PC-3 (cell line): ENCODE measurements at regions not wholly inside any gene's neighbourhood (a gene's known extent, or its start where the extent isn't known, plus 50 kb on each side); places are given as distances from the start of the nearest gene placed in this dataset.

ENCODE experiments used
- EZH2 ChIP-seq: fragments of 300-600 bp; sonication (generic); IDR thresholded peaks from one replicate; pipeline ENCODE4 v1.6.1; 2017; ENCODE audit warnings: antibody characterized with exemption, mild to moderate bottlenecking, low read length; ENCODE audit not compliant: unreplicated experiment
- TF ChIP-seq, protein P1 (sequence below): fragments of 300-600 bp; sonication (generic); conservative IDR thresholded peaks from 2 replicates; pipeline ENCODE4 v1.5.1; 2017; ENCODE audit warnings: antibody characterized with exemption, low read depth, mild to moderate bottlenecking, low read length

DNA sequence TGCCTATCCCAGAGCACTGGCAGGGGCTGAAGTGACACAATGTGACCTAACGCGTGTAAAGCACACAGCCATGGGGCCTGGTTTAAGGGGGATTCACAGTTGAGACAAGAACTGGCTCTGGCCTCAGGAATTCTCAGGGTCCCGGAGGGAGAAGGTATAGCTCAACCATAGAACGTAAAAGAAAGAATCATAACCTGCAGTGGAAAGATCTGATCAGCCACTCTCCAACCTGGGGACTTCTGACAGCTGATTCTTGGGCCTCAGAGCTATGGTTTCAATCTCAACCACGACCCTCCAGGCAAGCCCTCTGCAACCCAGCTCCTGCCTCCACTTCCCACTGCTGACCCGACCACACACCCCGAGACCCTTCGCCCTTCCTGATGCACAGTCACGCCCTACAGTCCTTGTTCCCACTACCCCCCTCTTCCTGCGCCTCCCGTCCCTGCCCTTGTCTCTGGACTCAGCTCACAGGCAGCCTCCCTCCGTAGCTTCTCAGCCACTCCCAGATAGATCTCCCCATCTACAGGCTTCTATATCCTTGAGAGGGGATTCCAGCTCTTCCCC lies 245.2 kb downstream of the BUB3 start:
- TF ChIP-seq, protein P1, sequence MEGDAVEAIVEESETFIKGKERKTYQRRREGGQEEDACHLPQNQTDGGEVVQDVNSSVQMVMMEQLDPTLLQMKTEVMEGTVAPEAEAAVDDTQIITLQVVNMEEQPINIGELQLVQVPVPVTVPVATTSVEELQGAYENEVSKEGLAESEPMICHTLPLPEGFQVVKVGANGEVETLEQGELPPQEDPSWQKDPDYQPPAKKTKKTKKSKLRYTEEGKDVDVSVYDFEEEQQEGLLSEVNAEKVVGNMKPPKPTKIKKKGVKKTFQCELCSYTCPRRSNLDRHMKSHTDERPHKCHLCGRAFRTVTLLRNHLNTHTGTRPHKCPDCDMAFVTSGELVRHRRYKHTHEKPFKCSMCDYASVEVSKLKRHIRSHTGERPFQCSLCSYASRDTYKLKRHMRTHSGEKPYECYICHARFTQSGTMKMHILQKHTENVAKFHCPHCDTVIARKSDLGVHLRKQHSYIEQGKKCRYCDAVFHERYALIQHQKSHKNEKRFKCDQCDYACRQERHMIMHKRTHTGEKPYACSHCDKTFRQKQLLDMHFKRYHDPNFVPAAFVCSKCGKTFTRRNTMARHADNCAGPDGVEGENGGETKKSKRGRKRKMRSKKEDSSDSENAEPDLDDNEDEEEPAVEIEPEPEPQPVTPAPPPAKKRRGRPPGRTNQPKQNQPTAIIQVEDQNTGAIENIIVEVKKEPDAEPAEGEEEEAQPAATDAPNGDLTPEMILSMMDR = no peak
- no peak for TF ChIP-seq EZH2
